Mammary epithelial cell (primary cell): ENCODE measurements at regions not wholly inside any gene's neighbourhood (a gene's known extent, or its start where the extent isn't known, plus 50 kb on each side); places are given as distances from the start of the nearest gene placed in this dataset.

Experiments
- EZH2 ChIP-seq: IDR thresholded peaks from 2 replicates; pipeline ENCODE4 v1.6.1; 2012; ENCODE audit warnings: low read length, inconsistent platforms, borderline replicate concordance
- TF ChIP-seq, protein P1 (sequence below), 2 donors: IDR thresholded peaks in 1 of 2; conservative IDR thresholded peaks in 1 of 2; 2 replicates each; pipeline ENCODE4 v1.5.1; 2011 to 2012; ENCODE audit warnings: inconsistent platforms in 2 of 2, low read length in 2 of 2, mild to moderate bottlenecking in 2 of 2, control low read depth in 1 of 2, low read depth in 1 of 2; ENCODE audit not compliant: insufficient read depth in 1 of 2; ENCODE audit errors: extremely low read depth in 1 of 2

DNA sequence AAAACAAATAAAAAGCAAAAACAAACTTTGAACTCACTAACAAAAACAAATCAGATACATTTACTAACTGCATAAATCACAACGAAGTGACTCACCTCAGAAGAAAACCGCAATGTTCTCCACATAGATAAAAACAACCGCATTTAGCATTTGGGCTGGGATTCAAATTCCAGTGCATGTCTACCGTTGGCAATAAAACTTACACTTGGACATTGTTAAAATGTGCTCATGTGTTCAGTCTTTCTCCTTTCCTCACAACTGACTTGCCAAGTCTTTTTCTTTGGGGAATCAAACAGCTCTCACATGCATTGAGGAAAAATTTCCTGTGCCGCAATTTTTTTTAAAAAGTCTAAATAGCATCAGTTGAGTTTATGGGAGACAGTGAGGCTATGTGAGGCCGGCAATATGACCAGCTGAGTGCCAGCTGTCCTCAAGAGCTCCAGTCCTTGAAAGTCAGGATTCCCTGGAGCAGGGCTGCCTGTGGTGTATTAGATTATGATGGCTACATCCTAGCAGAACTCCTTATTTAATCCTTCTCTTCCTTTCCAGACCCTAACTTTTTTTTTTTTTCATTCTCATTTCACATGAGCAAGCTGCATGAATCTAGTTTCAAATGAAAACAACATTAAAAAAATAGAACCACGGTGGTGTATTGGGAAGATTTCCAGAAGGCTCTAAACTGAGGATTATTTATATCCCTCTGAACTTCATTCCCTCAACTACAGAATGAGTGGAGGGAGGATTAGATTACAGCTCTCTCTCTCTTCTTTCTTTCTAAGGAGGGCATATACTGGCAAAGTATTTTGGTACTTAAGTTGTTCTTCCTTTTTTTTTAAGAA, 70.2 kb upstream of the MEIS1 start:
- TF ChIP-seq, protein P1, sequence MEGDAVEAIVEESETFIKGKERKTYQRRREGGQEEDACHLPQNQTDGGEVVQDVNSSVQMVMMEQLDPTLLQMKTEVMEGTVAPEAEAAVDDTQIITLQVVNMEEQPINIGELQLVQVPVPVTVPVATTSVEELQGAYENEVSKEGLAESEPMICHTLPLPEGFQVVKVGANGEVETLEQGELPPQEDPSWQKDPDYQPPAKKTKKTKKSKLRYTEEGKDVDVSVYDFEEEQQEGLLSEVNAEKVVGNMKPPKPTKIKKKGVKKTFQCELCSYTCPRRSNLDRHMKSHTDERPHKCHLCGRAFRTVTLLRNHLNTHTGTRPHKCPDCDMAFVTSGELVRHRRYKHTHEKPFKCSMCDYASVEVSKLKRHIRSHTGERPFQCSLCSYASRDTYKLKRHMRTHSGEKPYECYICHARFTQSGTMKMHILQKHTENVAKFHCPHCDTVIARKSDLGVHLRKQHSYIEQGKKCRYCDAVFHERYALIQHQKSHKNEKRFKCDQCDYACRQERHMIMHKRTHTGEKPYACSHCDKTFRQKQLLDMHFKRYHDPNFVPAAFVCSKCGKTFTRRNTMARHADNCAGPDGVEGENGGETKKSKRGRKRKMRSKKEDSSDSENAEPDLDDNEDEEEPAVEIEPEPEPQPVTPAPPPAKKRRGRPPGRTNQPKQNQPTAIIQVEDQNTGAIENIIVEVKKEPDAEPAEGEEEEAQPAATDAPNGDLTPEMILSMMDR (conservative IDR thresholded peaks at IDR 0.05 in 1 of 2, IDR thresholded peaks at IDR 0.05 in 1 of 2; ENCODE audit: extremely low read depth in 1 of 2, insufficient read depth in 1 of 2, low read depth in 1 of 2, low read length in 2 of 2) = no peak
- TF ChIP-seq EZH2 = no peak
